Activated T-cell treated with anti-CD3 and anti-CD28 coated beads for 48 hours (primary cell): ENCODE measurements at regions not wholly inside any gene's neighbourhood (a gene's known extent, or its start where the extent isn't known, plus 50 kb on each side); places are given as distances from the start of the nearest gene placed in this dataset.

Experiments used
- DNase-seq: peaks from one replicate; pipeline ENCODE4 v3.0.0-alpha.2; 2020; ENCODE audit warnings: low read depth

- no peak for DNase-seq
These were observed 108.7 kb downstream of the EN1 start for GRCh38 chr2:118738524-118739308.

- DNase-seq = no peak
These were observed 109.3 kb downstream of the EN1 start for GRCh38 chr2:118738106-118738505.

GRCh38 chr2:118737684-118738083 is 109.8 kb downstream of the EN1 start:
- DNase-seq = no peak

GRCh38 chr2:118732432-118732831 is 115.0 kb downstream of the EN1 start:
- no peak for DNase-seq

- no peak for DNase-seq
These were observed 116.0 kb downstream of the EN1 start for GRCh38 chr2:118731413-118731812.

- DNase-seq = no peak
These were observed 117.0 kb downstream of the EN1 start for GRCh38 chr2:118730405-118730804.

GRCh38 chr2:118729760-118730159 is 117.7 kb downstream of the EN1 start:
- DNase-seq = no peak

- no peak for DNase-seq
These were observed 118.5 kb downstream of the EN1 start for GRCh38 chr2:118728984-118729383.

- DNase-seq = no peak
These were observed 120.6 kb downstream of the EN1 start for GRCh38 chr2:118726821-118727220.

GRCh38 chr2:118723394-118723793 is 124.1 kb downstream of the EN1 start:
- no peak for DNase-seq

- no peak for DNase-seq
These were observed 124.5 kb downstream of the EN1 start for GRCh38 chr2:118722976-118723375.

GRCh38 chr2:118721817-118722551 is 125.5 kb downstream of the EN1 start:
- no peak for DNase-seq

GRCh38 chr2:118720866-118721265 is 126.6 kb downstream of the EN1 start:
- no peak for DNase-seq

- DNase-seq = no peak
These were observed 128.5 kb downstream of the EN1 start for GRCh38 chr2:118718921-118719320.

- DNase-seq = no peak
These were observed 131.3 kb downstream of the EN1 start for GRCh38 chr2:118716102-118716501.

- DNase-seq = no peak
These were observed 133.3 kb downstream of the EN1 start for GRCh38 chr2:118714118-118714517.

- no peak for DNase-seq
These were observed 135.8 kb downstream of the EN1 start for GRCh38 chr2:118711603-118712002.

- DNase-seq = no peak
These were observed 137.0 kb downstream of the EN1 start for GRCh38 chr2:118710481-118710880.

- no peak for DNase-seq
These were observed 137.7 kb downstream of the EN1 start for GRCh38 chr2:118709786-118710185.

- DNase-seq = no peak
These were observed 140.6 kb downstream of the EN1 start for GRCh38 chr2:118706844-118707243.

- no peak for DNase-seq
These were observed 141.1 kb downstream of the EN1 start for GRCh38 chr2:118706371-118706770.

- DNase-seq = no peak
These were observed 142.4 kb downstream of the EN1 start for GRCh38 chr2:118705032-118705431.

GRCh38 chr2:118699447-118700175 is 147.8 kb downstream of the EN1 start:
- no peak for DNase-seq
